Osteoblast (primary cell): ENCODE measurements at regions not wholly inside any gene's neighbourhood (a gene's known extent, or its start where the extent isn't known, plus 50 kb on each side); places are given as distances from the start of the nearest gene placed in this dataset.
"Not testable (repeated sequence)": the region's sequence is repeated elsewhere in the genome, so short reads cannot be mapped to it uniquely, and the experiment has no call there.

Experiments
- DNase-seq: peaks from one replicate; pipeline ENCODE4 v3.0.0; 2011; ENCODE audit warnings: low spot score, mixed read lengths; ENCODE audit not compliant: insufficient read length; ENCODE audit errors: missing footprints
- H2AFZ ChIP-seq: 2 replicates; pipeline ENCODE4 v1.6.0; 2011; ENCODE audit warnings: mild to moderate bottlenecking, low read length
- H3K27ac ChIP-seq: 2 replicates; pipeline ENCODE4 v1.5.1; 2011; ENCODE audit warnings: mild to moderate bottlenecking, low read depth, low read length, moderate library complexity
- H3K27me3 ChIP-seq: 2 replicates; pipeline ENCODE4 v1.6.0; 2012; ENCODE audit warnings: mild to moderate bottlenecking, control low read depth, inconsistent platforms, low read length, moderate library complexity; ENCODE audit not compliant: insufficient read depth
- H3K36me3 ChIP-seq: 2 replicates; pipeline ENCODE4 v1.5.1; 2011; ENCODE audit warnings: mild to moderate bottlenecking, low read length, control low read depth, moderate library complexity; ENCODE audit not compliant: insufficient read depth
- H3K4me1 ChIP-seq: 2 replicates; pipeline ENCODE4 v1.5.1; 2011; ENCODE audit warnings: mild to moderate bottlenecking, low read length, control low read depth, moderate library complexity; ENCODE audit not compliant: insufficient read depth
- H3K4me2 ChIP-seq: 2 replicates; pipeline ENCODE4 v1.6.0; 2011; ENCODE audit warnings: mild to moderate bottlenecking, low read length; ENCODE audit not compliant: insufficient read depth
- H3K4me3 ChIP-seq: fragments of 200-600 bp; sonication (generic); 3 replicates; pipeline ENCODE4 v1.5.1; 2012; ENCODE audit warnings: mild to moderate bottlenecking, low read length, inconsistent platforms; ENCODE audit not compliant: insufficient read depth
- H3K79me2 ChIP-seq: 2 replicates; pipeline ENCODE4 v1.6.0; 2012; ENCODE audit warnings: mild to moderate bottlenecking, low read length, control low read depth, inconsistent platforms; ENCODE audit not compliant: insufficient read depth
- H3K9me3 ChIP-seq: 2 replicates; pipeline ENCODE4 v1.5.1; 2011; ENCODE audit warnings: low read depth, low read length, control low read depth
- H4K20me1 ChIP-seq: 2 replicates; pipeline ENCODE4 v1.6.0; 2012; ENCODE audit warnings: mild to moderate bottlenecking, low read length, control low read depth; ENCODE audit not compliant: insufficient read depth
- CTCF ChIP-seq: IDR thresholded peaks from 2 replicates; pipeline ENCODE4 v1.5.1; 2011; ENCODE audit warnings: mild to moderate bottlenecking, low read depth, low read length, moderate library complexity; ENCODE audit errors: extremely low read depth

- H3K9me3 ChIP-seq, result no peaks in the 10 kb centered on the region
- H2AFZ ChIP-seq, result no peak overlapping the region
- no peak overlapping the region for H3K27ac ChIP-seq
- no peaks in the 10 kb centered on the region for H3K79me2 ChIP-seq
- H3K4me1 ChIP-seq, result no peaks in the 10 kb centered on the region
- H3K4me3 ChIP-seq, result no peak overlapping the region
- H3K36me3 ChIP-seq, result no peaks in the 10 kb centered on the region
- H4K20me1 ChIP-seq, result no peaks in the 10 kb centered on the region
- no peak for DNase-seq
- no peak overlapping the region for H3K4me2 ChIP-seq
- TF ChIP-seq CTCF, result no peak
- H3K27me3 ChIP-seq, result no peaks in the 10 kb centered on the region
These were observed 253.0 kb downstream of the SHOX start for GRCh38 chrX:883588-883987.

GRCh38 chrX:879756-880698 is 249.4 kb downstream of the SHOX start:
- H3K4me2 ChIP-seq, DNase-seq, H4K20me1 ChIP-seq, H2AFZ ChIP-seq, H3K27me3 ChIP-seq, H3K27ac ChIP-seq, H3K36me3 ChIP-seq, H3K79me2 ChIP-seq, H3K4me3 ChIP-seq, H3K9me3 ChIP-seq, H3K4me1 ChIP-seq: not testable (repeated sequence)

GRCh38 chrX:874061-874460 is 243.5 kb downstream of the SHOX start:
- no peaks in the 10 kb centered on the region for H3K36me3 ChIP-seq
- no peak overlapping the region for H3K27ac ChIP-seq
- H3K79me2 ChIP-seq, result no peaks in the 10 kb centered on the region
- H3K4me2 ChIP-seq, result peak overlapping the region; percentile 58
- H3K4me1 ChIP-seq, result no peaks in the 10 kb centered on the region
- peak overlapping the region; percentile 51 for H2AFZ ChIP-seq
- H4K20me1 ChIP-seq, result no peaks in the 10 kb centered on the region
- H3K27me3 ChIP-seq, result no peaks in the 10 kb centered on the region
- DNase-seq, result no peak
- no peaks in the 10 kb centered on the region for H3K9me3 ChIP-seq
- no peak for TF ChIP-seq CTCF
- peak overlapping the region; percentile 10 for H3K4me3 ChIP-seq

GRCh38 chrX:873016-873415 is 242.4 kb downstream of the SHOX start:
- Histone ChIP-seq H3K4me2 (no peak overlapping the region), H3K4me3 (no peak overlapping the region), H3K79me2 (no peaks in the 10 kb centered on the region), H2AFZ (no peak overlapping the region), H3K27ac (no peak overlapping the region), H3K9me3 (no peaks in the 10 kb centered on the region), H3K4me1 (peaks cover 2% of the 10 kb centered on the region), H3K27me3 (no peaks in the 10 kb centered on the region), H4K20me1 (no peaks in the 10 kb centered on the region), H3K36me3 (no peaks in the 10 kb centered on the region)
- DNase-seq, result no peak
- TF ChIP-seq CTCF, result no peak
